PC-9 (cell line): ENCODE measurements at regions not wholly inside any gene's neighbourhood (a gene's known extent, or its start where the extent isn't known, plus 50 kb on each side); places are given as distances from the start of the nearest gene placed in this dataset.

Experiments
- EZH2 ChIP-seq: fragments of 200-600 bp; sonication (generic); IDR thresholded peaks from 2 replicates; pipeline ENCODE4 v1.8.0; 2017; ENCODE audit warnings: antibody characterized with exemption, low read depth
- TF ChIP-seq, protein P1 (sequence below): fragments of 200-600 bp; sonication (generic); conservative IDR thresholded peaks from 2 replicates; pipeline ENCODE4 v1.6.1; 2017; ENCODE audit warnings: mixed run types, antibody characterized with exemption, mild to moderate bottlenecking, moderate library complexity

DNA sequence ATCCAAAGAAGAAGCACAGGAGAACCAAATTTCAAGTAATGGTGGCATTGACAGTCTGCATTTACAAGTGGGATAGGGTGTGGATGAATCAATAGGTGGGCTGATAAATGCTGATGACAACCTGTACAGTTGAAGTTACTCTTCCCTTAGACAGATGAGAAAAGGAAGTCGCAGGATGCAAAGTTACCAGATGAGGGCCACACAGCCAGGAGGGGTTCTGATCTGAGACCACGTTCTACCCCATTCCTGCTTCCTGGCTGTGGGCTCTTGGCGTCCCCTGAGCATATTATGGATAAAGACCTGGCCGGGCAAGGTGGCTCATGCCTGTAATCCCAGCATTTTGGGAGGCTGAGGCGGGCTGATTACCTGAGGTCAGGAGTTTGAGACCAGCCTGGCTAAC lies 104.6 kb downstream of the EOMES start:
- TF ChIP-seq, protein P1, sequence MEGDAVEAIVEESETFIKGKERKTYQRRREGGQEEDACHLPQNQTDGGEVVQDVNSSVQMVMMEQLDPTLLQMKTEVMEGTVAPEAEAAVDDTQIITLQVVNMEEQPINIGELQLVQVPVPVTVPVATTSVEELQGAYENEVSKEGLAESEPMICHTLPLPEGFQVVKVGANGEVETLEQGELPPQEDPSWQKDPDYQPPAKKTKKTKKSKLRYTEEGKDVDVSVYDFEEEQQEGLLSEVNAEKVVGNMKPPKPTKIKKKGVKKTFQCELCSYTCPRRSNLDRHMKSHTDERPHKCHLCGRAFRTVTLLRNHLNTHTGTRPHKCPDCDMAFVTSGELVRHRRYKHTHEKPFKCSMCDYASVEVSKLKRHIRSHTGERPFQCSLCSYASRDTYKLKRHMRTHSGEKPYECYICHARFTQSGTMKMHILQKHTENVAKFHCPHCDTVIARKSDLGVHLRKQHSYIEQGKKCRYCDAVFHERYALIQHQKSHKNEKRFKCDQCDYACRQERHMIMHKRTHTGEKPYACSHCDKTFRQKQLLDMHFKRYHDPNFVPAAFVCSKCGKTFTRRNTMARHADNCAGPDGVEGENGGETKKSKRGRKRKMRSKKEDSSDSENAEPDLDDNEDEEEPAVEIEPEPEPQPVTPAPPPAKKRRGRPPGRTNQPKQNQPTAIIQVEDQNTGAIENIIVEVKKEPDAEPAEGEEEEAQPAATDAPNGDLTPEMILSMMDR: no peak
- no peak for TF ChIP-seq EZH2
